ENCODE measurements at regions not wholly inside any gene's neighbourhood (a gene's known extent, or its start where the extent isn't known, plus 50 kb on each side); places are given as distances from the start of the nearest gene placed in this dataset.

- no peaks in the 10 kb centered on the region for H3K27me3 ChIP-seq (ENCODE audit: control insufficient read depth in 1 of 2, insufficient read depth in 2 of 2, low read length in 2 of 2)
- no peak overlapping the region for H3K27ac ChIP-seq (ENCODE audit: extremely low read length, insufficient read depth, low read length)
- H3K4me2 ChIP-seq (ENCODE audit: low read depth, low read length): no peak overlapping the region
- H3K79me2 ChIP-seq (ENCODE audit: insufficient read depth, low read length): no peaks in the 10 kb centered on the region
- peaks cover 79% of the 10 kb centered on the region for H3K4me1 ChIP-seq (ENCODE audit: insufficient read depth, low read length)
- no peaks in the 10 kb centered on the region for H3K36me3 ChIP-seq (replicated peaks in 1 of 2; ENCODE audit: control insufficient read depth in 1 of 2, insufficient read depth in 2 of 2, low read length in 2 of 2)
- in situ Hi-C loops (cut with HindIII; ENCODE audit: extremely low pct_ligation_motif_present, low pct_unique_long_range_greater_than_20kb): no loop called here
- no peak overlapping the region for H3K9ac ChIP-seq (ENCODE audit: insufficient read depth, low read depth, low read length)
- POLR2A ChIA-PET: no interaction called here
- WGBS (ENCODE audit: low lambda C conversion rate): 78% methylated on average over 6 of the region's 6 CpGs
- DNase-seq (ENCODE audit: low spot score): no peak
- TF ChIP-seq ZSCAN12 (CRISPR knock-in tag; IDR thresholded peaks at IDR 0.05): no peak
- no peak for TF ChIP-seq MXI1 (IDR thresholded peaks at IDR 0.05; ENCODE audit: borderline replicate concordance, low read depth, low read length)
- TF ChIP-seq AKNA (CRISPR knock-in tag; IDR thresholded peaks at IDR 0.05; ENCODE audit: borderline replicate concordance): no peak
- peak; percentile 85 for TF ChIP-seq ZNF7 (CRISPR knock-in tag; IDR thresholded peaks at IDR 0.05)
- TF ChIP-seq NFE2L2 (IDR thresholded peaks at IDR 0.05; ENCODE audit: low read length): no peak
- no peak overlapping the region for H2AFZ ChIP-seq (ENCODE audit: low read length)
- H3K4me3 ChIP-seq (replicated peaks in 1 of 3; ENCODE audit: insufficient read depth in 1 of 3, low read depth in 2 of 3, low read length in 3 of 3): no peak overlapping the region
- no peaks in the 10 kb centered on the region for H3K9me3 ChIP-seq (ENCODE audit: low read length)
- H4K20me1 ChIP-seq (ENCODE audit: insufficient read depth, low read length): no peaks in the 10 kb centered on the region
- BruUV-seq (replicated peaks): no TSS peak
- intact Hi-C loops (cut with micrococcal nuclease; ENCODE audit: unreplicated experiment): no loop called here
- ATAC-seq: no peak
- no peak for FAIRE-seq
- CTCF ChIA-PET (ENCODE audit: low intra/inter-chr PET ratio, low total read pairs): no interaction called here
Measured at GRCh38 chr1:99570486-99571089, 75.3 kb upstream of the PALMD start.
